ENCODE measurements at regions not wholly inside any gene's neighbourhood (a gene's known extent, or its start where the extent isn't known, plus 50 kb on each side); places are given as distances from the start of the nearest gene placed in this dataset.
A peak's percentile ranks its signal among the peaks of the same experiment; 100 is the strongest.

DNA sequence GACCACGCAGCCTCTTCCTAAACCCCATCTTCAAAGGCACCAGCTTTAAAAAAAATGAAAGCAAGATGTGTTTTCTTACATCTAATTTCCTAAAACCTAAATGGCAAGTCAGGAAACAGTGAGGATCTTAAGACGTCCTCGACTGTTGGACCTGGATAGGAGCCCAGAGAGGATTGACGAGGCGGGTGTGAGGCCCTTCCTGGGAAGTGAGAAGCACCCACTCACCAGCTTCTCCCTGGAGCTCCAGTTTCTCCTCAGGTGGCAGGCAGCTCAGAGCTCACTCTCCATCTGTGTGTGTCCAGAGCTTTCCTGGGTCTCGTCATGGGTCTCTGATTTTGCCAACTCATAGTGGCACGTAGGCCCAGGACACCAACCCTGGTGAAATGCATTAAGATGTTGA is 614.0 kb upstream of the AUTS2 start:
- H3K9me3 Mint-ChIP-seq: peaks cover 4 to 35% (median 23%) of the 10 kb centered on the region in 8 donors
- POLR2A ChIA-PET (ENCODE audit: partially characterized antibody): no interaction called here
- no peak overlapping the region for H3K4me3 ChIP-seq (ENCODE audit: low read length in 2 of 2)
- H3K9me3 ChIP-seq (ENCODE audit: control insufficient read depth in 1 of 2, low read length in 2 of 2): no peaks in the 10 kb centered on the region
- no peaks in the 10 kb centered on the region for H3K36me3 Mint-ChIP-seq
- DNase-seq: no peak
- H3K4me3 Mint-ChIP-seq: no peak overlapping the region
- no peak overlapping the region for H3K27ac Mint-ChIP-seq
- H3K36me3 ChIP-seq (ENCODE audit: insufficient read depth, low read length): no peaks in the 10 kb centered on the region
- no peak overlapping the region for H3K27ac ChIP-seq (ENCODE audit: low read depth, low read length)
- intact Hi-C loops (cut with micrococcal nuclease): no loop called here
- CTCF ChIA-PET (ENCODE audit: partially characterized antibody): no interaction called here
- H3K4me1 ChIP-seq (ENCODE audit: insufficient read depth, low read length): no peaks in the 10 kb centered on the region
- peaks cover 0 to 2% (median 0%) of the 10 kb centered on the region in 4 donors for H3K4me1 Mint-ChIP-seq
- H3K27me3 Mint-ChIP-seq: no peaks in the 10 kb centered on the region
- H3K27me3 ChIP-seq (ENCODE audit: insufficient read depth, low read length): no peaks in the 10 kb centered on the region

- POLR2A ChIA-PET (ENCODE audit: partially characterized antibody): no interaction called here
- H3K36me3 Mint-ChIP-seq: no peaks in the 10 kb centered on the region
- Histone ChIP-seq H3K27ac (ENCODE audit: low read depth, low read length) (no peak overlapping the region), H3K27me3 (ENCODE audit: insufficient read depth, low read length) (no peaks in the 10 kb centered on the region), H3K36me3 (ENCODE audit: insufficient read depth, low read length) (no peaks in the 10 kb centered on the region), H3K4me3 (ENCODE audit: low read length in 2 of 2) (no peak overlapping the region), H3K4me1 (ENCODE audit: insufficient read depth, low read length) (no peaks in the 10 kb centered on the region), H3K9me3 (ENCODE audit: control insufficient read depth in 1 of 2, low read length in 2 of 2) (peaks cover 0 to 5% of the 10 kb centered on the region in 2 donors)
- H3K4me3 Mint-ChIP-seq: no peak overlapping the region
- H3K4me1 Mint-ChIP-seq: no peaks in the 10 kb centered on the region
- H3K27me3 Mint-ChIP-seq: no peaks in the 10 kb centered on the region
- DNase-seq: no peak
- H3K9me3 Mint-ChIP-seq: peaks cover 3 to 30% (median 15%) of the 10 kb centered on the region in 8 donors
- CTCF ChIA-PET (ENCODE audit: partially characterized antibody): no interaction called here
- intact Hi-C loops (cut with micrococcal nuclease): no loop called here
- H3K27ac Mint-ChIP-seq: no peak overlapping the region
Measured at GRCh38 chr7:68994841-68995240, 603.4 kb upstream of the AUTS2 start.

DNA sequence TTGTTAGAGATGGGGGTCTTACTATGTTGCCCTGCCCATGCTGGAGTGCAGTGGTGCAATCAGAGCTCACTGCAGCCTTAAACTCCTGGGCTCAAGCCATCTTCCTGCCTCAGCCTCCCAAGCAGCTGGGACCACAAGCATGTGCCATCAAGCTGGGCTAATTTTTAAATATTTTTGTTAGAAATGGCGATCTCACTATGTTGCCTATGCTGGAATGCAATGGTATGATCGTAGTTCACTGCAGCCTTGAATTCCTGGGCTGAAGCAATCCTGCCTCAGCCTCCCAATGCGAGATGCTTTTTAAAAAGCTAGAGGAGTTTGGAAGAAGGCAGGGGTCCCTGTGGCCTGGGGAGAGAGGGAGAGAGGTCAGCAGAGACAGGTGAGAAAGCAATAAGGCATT is 600.1 kb upstream of the AUTS2 start:
- Mint-ChIP-seq H3K27ac (no peak overlapping the region), H3K9me3 (peaks cover 4 to 56% (median 41%) of the 10 kb centered on the region in 8 donors), H3K27me3 (no peaks in the 10 kb centered on the region), H3K36me3 (peaks cover 0 to 4% of the 10 kb centered on the region in 2 donors), H3K4me1 (no peaks in the 10 kb centered on the region), H3K4me3 (no peak overlapping the region)
- Histone ChIP-seq H3K4me3 (ENCODE audit: low read length in 2 of 2) (no peak overlapping the region), H3K4me1 (ENCODE audit: insufficient read depth, low read length) (no peaks in the 10 kb centered on the region), H3K9me3 (ENCODE audit: control insufficient read depth in 1 of 2, low read length in 2 of 2) (peaks cover 5 to 9% of the 10 kb centered on the region in 2 donors), H3K27me3 (ENCODE audit: insufficient read depth, low read length) (no peaks in the 10 kb centered on the region), H3K36me3 (ENCODE audit: insufficient read depth, low read length) (no peaks in the 10 kb centered on the region), H3K27ac (ENCODE audit: low read depth, low read length) (no peak overlapping the region)
- intact Hi-C loops (cut with micrococcal nuclease): no loop called here
- no peak for DNase-seq
- ChIA-PET POLR2A (ENCODE audit: partially characterized antibody) (no interaction called here), CTCF (ENCODE audit: partially characterized antibody) (no interaction called here)

- H3K9me3 ChIP-seq (ENCODE audit: control insufficient read depth in 1 of 2, low read length in 2 of 2): peaks cover 4 to 5% of the 10 kb centered on the region in 2 donors
- no peak for DNase-seq
- H3K27me3 Mint-ChIP-seq: no peaks in the 10 kb centered on the region
- H3K4me1 ChIP-seq (ENCODE audit: insufficient read depth, low read length): no peaks in the 10 kb centered on the region
- no peaks in the 10 kb centered on the region for H3K36me3 ChIP-seq (ENCODE audit: insufficient read depth, low read length)
- peaks cover 0 to 4% of the 10 kb centered on the region in 2 donors for H3K36me3 Mint-ChIP-seq
- POLR2A ChIA-PET (ENCODE audit: partially characterized antibody): no interaction called here
- intact Hi-C loops (cut with micrococcal nuclease): no loop called here
- CTCF ChIA-PET (ENCODE audit: partially characterized antibody): no interaction called here
- H3K9me3 Mint-ChIP-seq: peaks cover 0 to 54% (median 45%) of the 10 kb centered on the region in 8 donors
- H3K27ac ChIP-seq (ENCODE audit: low read depth, low read length): no peak overlapping the region
- no peaks in the 10 kb centered on the region for H3K27me3 ChIP-seq (ENCODE audit: insufficient read depth, low read length)
- no peak overlapping the region for H3K4me3 ChIP-seq (ENCODE audit: low read length in 2 of 2)
- no peak overlapping the region for H3K27ac Mint-ChIP-seq
- no peaks in the 10 kb centered on the region for H3K4me1 Mint-ChIP-seq
- peak overlapping the region in 1 of 8 donors; percentile 12 for H3K4me3 Mint-ChIP-seq
Measured at GRCh38 chr7:69002416-69002815, 595.9 kb upstream of the AUTS2 start.

DNA sequence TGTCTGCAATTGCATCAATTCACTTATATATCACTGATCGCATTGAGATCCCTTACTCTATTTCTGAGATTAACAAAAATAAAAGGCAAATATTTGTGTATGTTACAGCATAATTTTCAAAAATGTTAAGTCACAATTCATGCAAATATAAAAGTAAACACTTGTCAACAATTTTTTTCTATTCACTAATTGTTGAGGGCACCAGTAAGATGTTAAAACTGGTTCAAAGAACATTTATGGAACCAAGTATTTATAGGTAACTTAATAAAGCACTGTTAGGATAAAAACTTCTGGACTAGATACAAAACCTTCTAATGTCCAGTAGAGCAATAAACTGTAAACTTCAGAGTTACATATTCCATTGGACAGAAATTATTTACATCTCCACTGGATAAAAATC is 586.1 kb upstream of the AUTS2 start:
- ChIA-PET CTCF (ENCODE audit: partially characterized antibody) (no interaction called here), POLR2A (ENCODE audit: partially characterized antibody) (no interaction called here)
- Histone ChIP-seq H3K27ac (ENCODE audit: low read depth, low read length) (no peak overlapping the region), H3K4me3 (ENCODE audit: low read length in 2 of 2) (no peak overlapping the region), H3K4me1 (ENCODE audit: insufficient read depth, low read length) (no peaks in the 10 kb centered on the region), H3K36me3 (ENCODE audit: insufficient read depth, low read length) (no peaks in the 10 kb centered on the region), H3K9me3 (ENCODE audit: control insufficient read depth in 1 of 2, low read length in 2 of 2) (no peaks in the 10 kb centered on the region), H3K27me3 (ENCODE audit: insufficient read depth, low read length) (no peaks in the 10 kb centered on the region)
- H3K4me3 Mint-ChIP-seq: no peak overlapping the region
- H3K36me3 Mint-ChIP-seq: no peaks in the 10 kb centered on the region
- H3K4me1 Mint-ChIP-seq: no peaks in the 10 kb centered on the region
- intact Hi-C loops (cut with micrococcal nuclease): no loop called here
- no peak overlapping the region for H3K27ac Mint-ChIP-seq
- DNase-seq: no peak
- no peaks in the 10 kb centered on the region for H3K27me3 Mint-ChIP-seq
- H3K9me3 Mint-ChIP-seq: peaks cover 0 to 34% (median 7%) of the 10 kb centered on the region in 8 donors

DNA sequence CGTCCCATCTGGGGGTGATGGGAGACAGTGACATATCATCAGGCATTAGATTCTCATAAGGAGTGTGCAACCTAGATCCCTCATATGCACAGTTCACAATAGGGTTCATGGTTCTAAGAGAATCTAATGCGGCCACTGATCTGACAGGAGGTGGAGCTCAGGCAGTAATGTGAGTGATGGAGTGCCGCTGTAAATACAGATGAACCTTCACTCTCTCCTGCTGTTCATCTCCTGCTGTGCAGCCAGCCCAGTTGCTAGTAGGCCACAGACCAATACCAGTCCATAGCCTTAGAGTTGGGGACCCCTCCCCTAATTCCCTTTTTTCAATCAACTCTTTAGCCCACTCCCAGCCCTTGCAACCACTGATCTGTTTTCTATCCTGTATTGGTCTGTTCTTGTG is 581.1 kb upstream of the AUTS2 start:
- peaks cover 6 to 49% (median 18%) of the 10 kb centered on the region in 8 donors for H3K9me3 Mint-ChIP-seq
- ChIA-PET POLR2A (ENCODE audit: partially characterized antibody) (no interaction called here), CTCF (ENCODE audit: partially characterized antibody) (no interaction called here)
- H3K4me3 Mint-ChIP-seq: no peak overlapping the region
- Histone ChIP-seq H3K9me3 (ENCODE audit: control insufficient read depth in 1 of 2, low read length in 2 of 2) (peaks cover 0 to 5% of the 10 kb centered on the region in 2 donors), H3K27me3 (ENCODE audit: insufficient read depth, low read length) (no peaks in the 10 kb centered on the region), H3K4me1 (ENCODE audit: insufficient read depth, low read length) (no peaks in the 10 kb centered on the region), H3K36me3 (ENCODE audit: insufficient read depth, low read length) (no peaks in the 10 kb centered on the region), H3K27ac (ENCODE audit: low read depth, low read length) (no peak overlapping the region), H3K4me3 (ENCODE audit: low read length in 2 of 2) (no peak overlapping the region)
- H3K27me3 Mint-ChIP-seq: no peaks in the 10 kb centered on the region
- H3K27ac Mint-ChIP-seq: no peak overlapping the region
- H3K36me3 Mint-ChIP-seq: no peaks in the 10 kb centered on the region
- intact Hi-C loops (cut with micrococcal nuclease): no loop called here
- no peaks in the 10 kb centered on the region for H3K4me1 Mint-ChIP-seq
- no peak for DNase-seq

- H3K27me3 ChIP-seq (ENCODE audit: insufficient read depth, low read length): no peaks in the 10 kb centered on the region
- no peaks in the 10 kb centered on the region for H3K4me1 ChIP-seq (ENCODE audit: insufficient read depth, low read length)
- POLR2A ChIA-PET (ENCODE audit: partially characterized antibody): no interaction called here
- no peak overlapping the region for H3K4me3 ChIP-seq (ENCODE audit: low read length in 2 of 2)
- intact Hi-C loops (cut with micrococcal nuclease): no loop called here
- DNase-seq: no peak
- Mint-ChIP-seq H3K36me3 (no peaks in the 10 kb centered on the region), H3K9me3 (peaks cover 3 to 48% (median 18%) of the 10 kb centered on the region in 8 donors), H3K27me3 (no peaks in the 10 kb centered on the region), H3K27ac (no peak overlapping the region), H3K4me1 (no peaks in the 10 kb centered on the region), H3K4me3 (no peak overlapping the region)
- H3K27ac ChIP-seq (ENCODE audit: low read depth, low read length): no peak overlapping the region
- peaks cover 0 to 5% of the 10 kb centered on the region in 2 donors for H3K9me3 ChIP-seq (ENCODE audit: control insufficient read depth in 1 of 2, low read length in 2 of 2)
- CTCF ChIA-PET (ENCODE audit: partially characterized antibody): no interaction called here
- H3K36me3 ChIP-seq (ENCODE audit: insufficient read depth, low read length): no peaks in the 10 kb centered on the region
Measured at GRCh38 chr7:69018200-69018599, 580.1 kb upstream of the AUTS2 start.

DNA sequence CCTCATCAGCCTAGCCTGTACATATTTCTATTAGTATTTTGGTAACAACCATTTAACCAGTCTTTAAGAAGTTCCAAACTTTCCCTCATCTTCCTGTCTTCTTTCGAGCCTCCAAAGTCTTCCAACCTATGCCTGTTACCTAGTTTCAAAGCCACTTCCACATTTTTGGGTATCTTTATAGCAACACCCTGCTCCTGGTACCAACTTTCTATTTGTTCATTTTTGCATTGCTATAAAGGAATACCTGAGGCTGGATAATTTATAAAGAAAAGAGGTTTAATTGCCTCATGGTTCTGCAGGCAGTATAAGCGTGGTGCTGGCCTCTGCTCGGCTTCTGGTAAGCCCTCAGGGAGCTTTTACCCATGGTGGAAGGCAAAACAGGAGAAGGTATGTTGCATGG is 578.8 kb upstream of the AUTS2 start:
- H3K4me1 Mint-ChIP-seq: no peaks in the 10 kb centered on the region
- peaks cover 0 to 5% of the 10 kb centered on the region in 2 donors for H3K9me3 ChIP-seq (ENCODE audit: control insufficient read depth in 1 of 2, low read length in 2 of 2)
- CTCF ChIA-PET (ENCODE audit: partially characterized antibody): no interaction called here

More for the DNA sequence above, 578.8 kb upstream of the AUTS2 start:
- intact Hi-C loops (cut with micrococcal nuclease): no loop called here
- H3K27me3 ChIP-seq (ENCODE audit: insufficient read depth, low read length): no peaks in the 10 kb centered on the region
- Mint-ChIP-seq H3K27me3 (peaks cover 0 to 1% of the 10 kb centered on the region in 2 donors), H3K27ac (no peak overlapping the region), H3K4me3 (no peak overlapping the region), H3K36me3 (no peaks in the 10 kb centered on the region), H3K9me3 (peaks cover 5 to 44% (median 17%) of the 10 kb centered on the region in 8 donors)
- no peak overlapping the region for H3K4me3 ChIP-seq (ENCODE audit: low read length in 2 of 2)
- POLR2A ChIA-PET (ENCODE audit: partially characterized antibody): no interaction called here
- no peaks in the 10 kb centered on the region for H3K4me1 ChIP-seq (ENCODE audit: insufficient read depth, low read length)
- H3K27ac ChIP-seq (ENCODE audit: low read depth, low read length): no peak overlapping the region
- H3K36me3 ChIP-seq (ENCODE audit: insufficient read depth, low read length): no peaks in the 10 kb centered on the region
- no peak for DNase-seq
